Skin epidermis (tissue), 12 donors: ENCODE measurements at regions not wholly inside any gene's neighbourhood (a gene's known extent, or its start where the extent isn't known, plus 50 kb on each side); places are given as distances from the start of the nearest gene placed in this dataset.
"Not testable (repeated sequence)": the region's sequence is repeated elsewhere in the genome, so short reads cannot be mapped to it uniquely, and the experiment has no call there.

Experiments
- H3K27ac ChIP-seq, 21 experiments: fragments of 200-600 bp; sonication (generic) in 11 of 21; one replicate each; pipeline ENCODE4 v1.5.0; 2020; ENCODE audit warnings: mild to moderate bottlenecking in 3 of 21, inconsistent platforms in 2 of 21, moderate library complexity in 2 of 21
- H3K4me3 ChIP-seq, 7 experiments: fragments of 200-600 bp; sonication (generic) in 2 of 7; one replicate each; pipeline ENCODE4 v1.5.0; 2020; ENCODE audit warnings: inconsistent platforms in 2 of 7, mild to moderate bottlenecking in 2 of 7, moderate library complexity in 1 of 7

GRCh38 chr18:35818353-35818667 is 154.2 kb upstream of the RMP24 start:
- H3K4me3 ChIP-seq = no peak overlapping the region
- no peak overlapping the region for H3K27ac ChIP-seq

DNA sequence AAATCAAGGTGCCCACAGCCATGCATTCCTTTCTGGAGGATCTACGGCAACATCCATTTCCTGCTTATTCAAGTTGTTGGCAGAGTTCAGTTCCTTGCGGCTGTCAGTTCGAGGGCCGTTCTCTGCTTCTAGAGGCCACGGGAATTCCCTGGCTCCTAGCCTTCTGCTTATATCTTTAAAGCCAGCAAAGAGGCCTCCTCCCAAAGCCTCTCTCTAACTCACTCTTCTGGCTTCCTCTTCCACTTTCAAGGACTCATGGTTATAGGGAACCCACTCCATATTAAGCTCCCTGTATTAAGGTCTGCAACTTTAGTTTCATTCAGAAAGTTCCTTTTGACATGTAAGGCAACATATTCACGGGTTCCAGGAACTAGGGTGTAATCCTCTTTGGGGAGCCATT is 150.1 kb upstream of the RMP24 start:
- Histone ChIP-seq H3K27ac (no peak overlapping the region), H3K4me3 (no peak overlapping the region)

DNA sequence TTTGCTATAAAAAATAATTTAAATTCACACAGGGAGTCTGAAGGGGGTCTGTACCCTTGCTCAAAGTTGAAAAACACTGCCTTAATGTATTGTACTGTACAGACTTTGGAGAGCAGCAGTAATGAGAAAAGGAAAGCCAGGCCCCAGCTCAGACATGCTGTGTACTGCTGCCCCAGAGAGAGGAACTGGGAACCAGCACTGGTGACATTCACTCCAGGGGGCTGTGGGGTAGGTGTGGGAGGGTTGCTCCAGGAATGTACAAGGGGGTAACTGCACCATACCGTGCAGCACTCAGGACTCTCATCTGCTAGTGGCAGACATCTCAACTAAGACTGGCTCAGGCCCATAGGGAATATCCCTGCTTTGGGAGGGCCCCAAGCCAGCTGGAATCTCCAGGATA is 146.0 kb upstream of the RMP24 start:
- Histone ChIP-seq H3K27ac (no peak overlapping the region), H3K4me3 (no peak overlapping the region)

- no peak overlapping the region for H3K27ac ChIP-seq
- H3K4me3 ChIP-seq = no peak overlapping the region
These were observed 145.1 kb upstream of the RMP24 start for GRCh38 chr18:35827275-35827902.

- H3K4me3 ChIP-seq = no peak overlapping the region
- H3K27ac ChIP-seq = no peak overlapping the region
These were observed 144.6 kb upstream of the RMP24 start for GRCh38 chr18:35827903-35828275.

DNA sequence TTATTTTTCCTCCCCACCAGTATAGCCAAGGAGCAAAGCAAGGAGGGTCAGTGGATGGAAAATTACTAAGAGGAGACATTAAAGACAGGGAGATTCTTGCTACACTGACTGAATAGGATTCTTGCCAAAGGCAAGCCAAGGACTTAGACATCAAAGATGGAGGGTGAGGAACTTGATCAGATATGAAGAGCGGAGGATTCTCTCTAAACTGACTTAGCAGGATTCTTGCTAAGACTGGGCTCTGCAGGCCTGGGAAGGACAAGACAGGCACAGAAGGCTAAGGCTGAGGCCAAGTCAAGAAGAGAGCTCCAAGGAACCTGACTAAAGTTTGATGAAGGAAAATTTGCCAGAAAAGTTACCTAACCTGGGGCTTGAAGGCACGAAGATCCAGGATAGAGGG is 143.9 kb upstream of the RMP24 start:
- H3K27ac ChIP-seq = no peak overlapping the region
- no peak overlapping the region for H3K4me3 ChIP-seq

- no peak overlapping the region for H3K4me3 ChIP-seq
- H3K27ac ChIP-seq = no peak overlapping the region
These were observed 137.1 kb upstream of the RMP24 start for GRCh38 chr18:35835366-35835765.

GRCh38 chr18:35835833-35836232 is 136.6 kb upstream of the RMP24 start:
- H3K27ac ChIP-seq = no peak overlapping the region
- no peak overlapping the region for H3K4me3 ChIP-seq

DNA sequence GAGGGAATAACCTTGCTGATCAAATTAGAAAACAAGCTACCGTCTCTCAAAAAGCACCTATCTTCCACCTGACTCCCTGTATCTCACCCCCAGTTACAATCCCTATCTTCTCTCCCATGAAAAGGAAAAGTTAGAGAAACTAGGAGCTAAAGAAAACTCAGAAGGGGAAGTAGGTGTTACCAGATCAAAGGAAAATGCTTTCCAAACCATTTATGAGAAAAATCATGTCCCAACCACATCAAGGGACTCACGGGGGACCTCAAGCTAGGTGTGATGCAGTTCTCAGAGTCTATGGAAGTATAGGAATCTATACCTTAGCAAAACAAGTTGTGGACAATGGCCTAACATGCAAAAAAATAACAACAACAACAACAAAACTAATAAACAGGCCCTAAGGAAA is 135.5 kb upstream of the RMP24 start:
- H3K27ac ChIP-seq = no peak overlapping the region

DNA sequence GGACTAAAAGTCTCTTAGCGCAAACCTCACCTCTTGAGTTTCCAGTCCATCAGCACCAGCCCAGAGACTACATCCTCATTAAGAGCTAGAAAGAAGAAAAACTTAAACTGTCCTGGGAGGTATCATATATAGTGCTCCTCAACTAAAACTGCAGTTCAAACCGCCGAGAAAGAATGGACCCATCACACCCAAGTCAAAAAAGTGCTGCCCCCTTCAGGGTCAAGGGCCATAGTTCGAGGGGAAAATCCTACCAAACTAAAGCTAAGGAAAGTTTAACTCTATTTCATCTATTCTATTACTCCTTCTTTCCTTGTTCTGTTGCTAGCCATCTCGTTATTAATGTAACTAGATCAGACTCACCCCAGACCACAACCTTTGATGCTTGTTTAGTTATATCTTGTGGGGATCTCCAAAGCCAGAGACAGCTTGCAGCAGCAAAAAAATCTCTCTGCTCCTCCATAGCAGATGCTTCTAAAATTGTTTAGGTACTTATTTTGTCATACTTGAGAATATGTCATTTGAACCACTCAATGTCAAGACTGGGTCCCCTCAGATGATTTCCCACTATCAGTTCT is 134.5 kb upstream of the RMP24 start:
- Histone ChIP-seq H3K27ac (no peak overlapping the region), H3K4me3 (no peak overlapping the region)

More for the DNA sequence above, 135.5 kb upstream of the RMP24 start:
- H3K4me3 ChIP-seq = no peak overlapping the region

DNA sequence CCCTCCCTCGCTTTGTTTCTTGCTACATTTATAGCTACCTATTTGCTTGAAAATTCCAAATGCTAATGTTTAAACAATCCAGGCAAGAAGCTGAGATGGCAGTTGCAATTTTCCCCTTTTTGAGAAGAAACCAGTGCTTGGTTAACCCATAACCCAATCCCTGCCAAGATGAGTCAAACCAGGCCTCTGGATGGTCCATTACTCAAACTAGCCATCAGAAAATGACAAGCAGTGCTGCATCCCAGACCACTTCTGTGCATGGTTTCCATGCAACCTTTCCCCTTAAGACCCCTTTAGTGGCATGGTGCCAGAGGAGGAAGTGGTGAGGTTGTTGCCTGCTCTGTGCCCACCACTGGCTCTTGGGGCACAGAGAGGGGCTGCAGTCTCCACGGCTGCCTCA is 131.2 kb upstream of the RMP24 start:
- no peak overlapping the region for H3K4me3 ChIP-seq
- H3K27ac ChIP-seq = no peak overlapping the region

DNA sequence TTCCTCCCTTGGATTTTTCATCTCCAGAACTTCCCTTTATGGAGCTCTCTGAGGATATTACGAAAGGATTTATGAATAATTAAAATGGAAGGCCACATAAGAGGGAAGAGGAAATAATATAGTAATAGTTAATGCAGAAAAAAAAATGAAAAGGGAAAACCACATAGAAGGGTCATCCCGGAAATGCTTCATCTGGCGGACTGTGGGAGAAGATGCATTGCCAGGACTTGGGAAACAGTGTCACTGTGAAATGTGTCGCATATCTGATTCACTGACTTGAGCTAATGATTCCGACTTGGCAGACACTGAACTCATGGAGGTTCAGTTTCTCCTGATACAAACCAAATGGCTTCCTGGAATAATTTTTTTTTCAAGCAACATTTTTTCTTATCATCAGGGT is 129.9 kb upstream of the RMP24 start:
- H3K27ac ChIP-seq = no peak overlapping the region

GRCh38 chr18:35848321-35848720 is 124.2 kb upstream of the RMP24 start:
- H3K27ac ChIP-seq = not testable (repeated sequence)

More for the DNA sequence above, 129.9 kb upstream of the RMP24 start:
- no peak overlapping the region for H3K4me3 ChIP-seq

DNA sequence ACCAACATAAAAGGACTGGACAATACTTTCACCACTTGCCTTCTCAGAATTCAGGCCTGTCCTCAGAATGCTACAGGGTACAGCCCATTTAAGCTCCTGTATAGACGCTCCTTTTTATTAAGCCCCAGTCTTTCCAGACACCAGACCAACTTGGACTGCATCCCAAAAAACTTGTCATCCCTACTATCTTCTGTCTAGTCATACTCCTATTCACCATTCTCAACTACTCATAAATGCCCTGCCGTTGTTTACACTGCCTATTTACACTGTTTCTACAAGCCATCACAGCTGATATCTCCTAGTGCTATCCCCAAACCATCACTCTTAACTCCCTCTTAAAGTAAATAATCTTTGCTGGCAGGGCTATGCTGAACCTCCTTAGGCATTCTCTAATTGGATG is 123.2 kb upstream of the RMP24 start:
- not testable (repeated sequence) for H3K4me3 ChIP-seq, H3K27ac ChIP-seq

More at GRCh38 chr18:35848321-35848720, 124.2 kb upstream of the RMP24 start:
- H3K4me3 ChIP-seq = not testable (repeated sequence)

- no peak overlapping the region for H3K4me3 ChIP-seq
- H3K27ac ChIP-seq = no peak overlapping the region
These were observed 121.1 kb upstream of the RMP24 start for GRCh38 chr18:35851286-35851970.

GRCh38 chr18:35852786-35853185 is 119.7 kb upstream of the RMP24 start:
- no peak overlapping the region for H3K4me3 ChIP-seq
- no peak overlapping the region for H3K27ac ChIP-seq

DNA sequence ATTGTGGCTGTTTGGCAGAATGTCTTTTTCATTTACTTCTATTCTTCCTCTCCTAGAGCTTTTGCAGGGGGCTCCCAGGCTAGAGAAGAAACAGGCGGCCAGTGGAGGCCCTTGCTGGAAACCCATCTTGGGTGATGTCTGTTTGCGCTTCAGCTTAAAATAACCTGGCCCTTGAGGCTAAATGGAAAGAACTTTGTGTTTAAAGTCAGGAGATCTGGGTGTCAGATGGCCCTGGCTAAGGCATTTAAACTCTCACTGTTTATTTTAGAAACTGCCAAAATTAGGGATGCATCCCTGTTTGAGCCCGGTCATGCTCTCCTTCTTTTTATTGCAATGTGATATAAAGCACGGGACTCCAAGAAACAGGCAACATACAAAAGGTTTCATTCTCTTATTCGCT is 118.4 kb upstream of the RMP24 start:
- no peak overlapping the region for H3K27ac ChIP-seq

DNA sequence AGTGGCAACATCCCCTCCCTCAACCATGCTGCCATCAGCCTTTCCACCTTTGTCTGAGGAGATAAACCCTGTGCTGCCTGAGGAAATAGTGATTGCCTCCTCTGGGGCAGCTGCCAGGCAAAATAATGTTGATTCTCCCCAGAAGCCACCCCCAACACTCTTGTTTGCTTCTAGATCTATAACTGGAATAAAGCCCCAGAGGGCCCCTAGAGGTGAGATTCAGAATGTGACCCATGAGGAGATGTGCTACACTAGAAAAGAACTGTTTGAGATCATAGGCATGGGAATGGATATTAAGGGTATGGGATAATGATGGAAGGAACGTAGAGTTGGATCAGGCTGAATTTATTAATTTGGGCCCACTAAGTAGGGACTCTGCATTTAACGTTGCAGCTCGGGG is 116.3 kb upstream of the RMP24 start:
- no peak overlapping the region for H3K27ac ChIP-seq
- no peak overlapping the region for H3K4me3 ChIP-seq

More for the DNA sequence above, 118.4 kb upstream of the RMP24 start:
- no peak overlapping the region for H3K4me3 ChIP-seq

DNA sequence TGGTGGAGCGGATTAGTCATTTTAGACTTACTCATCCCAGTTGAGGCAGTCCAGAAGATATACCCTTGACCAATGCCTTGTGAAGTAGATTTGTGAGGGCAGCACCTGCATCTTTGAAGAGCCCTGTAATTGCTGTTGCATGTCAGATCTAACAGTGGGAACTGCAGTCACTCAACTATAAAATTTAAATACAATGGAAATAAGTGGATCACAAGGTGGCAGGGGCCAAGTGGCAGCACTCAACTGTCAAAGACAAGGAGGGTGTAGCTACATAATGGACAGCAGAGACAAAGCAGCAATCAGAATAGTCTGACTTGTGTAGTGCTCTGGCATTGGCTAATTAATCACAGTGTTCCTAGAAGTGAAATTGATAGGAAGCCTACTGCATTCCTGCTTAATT is 115.8 kb upstream of the RMP24 start:
- H3K4me3 ChIP-seq, H3K27ac ChIP-seq: not testable (repeated sequence)

DNA sequence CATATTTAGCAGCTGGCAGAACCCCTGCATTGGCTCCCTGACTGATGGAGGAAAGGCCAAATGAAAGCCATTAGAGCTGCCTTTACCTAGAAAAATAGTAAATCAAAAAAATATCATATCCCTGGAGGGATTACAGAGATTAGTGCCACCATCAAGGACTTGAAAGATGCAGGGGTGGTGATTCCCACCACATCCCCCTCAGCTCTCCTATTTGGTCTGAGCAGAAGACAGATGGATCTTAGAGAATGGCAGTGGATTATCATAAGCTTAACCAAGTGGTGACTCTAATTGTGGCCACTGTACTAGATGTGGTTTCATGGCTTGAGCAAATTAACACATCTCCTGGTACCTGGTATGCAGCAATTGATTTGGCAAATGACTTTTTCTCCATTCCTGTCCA is 114.9 kb upstream of the RMP24 start:
- H3K27ac ChIP-seq, H3K4me3 ChIP-seq: not testable (repeated sequence)

- H3K4me3 ChIP-seq = no peak overlapping the region
- no peak overlapping the region for H3K27ac ChIP-seq
These were observed 110.9 kb upstream of the RMP24 start for GRCh38 chr18:35861367-35862118.
